Iris pigment epithelial cell (primary cell): ENCODE measurements at regions not wholly inside any gene's neighbourhood (a gene's known extent, or its start where the extent isn't known, plus 50 kb on each side); places are given as distances from the start of the nearest gene placed in this dataset.
"Not testable (repeated sequence)": the region's sequence is repeated elsewhere in the genome, so short reads cannot be mapped to it uniquely, and the experiment has no call there.

Source experiments
- DNase-seq: peaks from one replicate; pipeline ENCODE4 v3.0.0-alpha.2; 2011; ENCODE audit warnings: low read depth

DNA sequence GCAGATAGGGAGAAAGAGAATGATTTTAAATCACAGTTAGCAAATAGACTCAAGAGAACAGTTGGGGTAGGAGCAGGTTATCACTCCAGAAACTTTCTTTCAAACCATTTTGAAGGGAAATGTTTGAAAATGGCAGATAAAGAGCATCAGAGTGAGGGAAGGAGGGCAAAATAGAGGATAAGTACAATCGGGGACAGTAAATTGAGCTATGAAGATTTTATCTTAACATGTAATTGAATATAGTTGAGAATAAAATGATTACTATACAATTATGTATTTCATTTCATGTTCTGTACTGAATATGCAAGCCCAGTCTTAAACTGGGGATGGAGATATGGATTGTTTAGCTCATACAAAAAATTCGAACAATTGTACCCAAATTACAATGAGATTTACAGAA is 54.0 kb downstream of the MAP10 start:
- no peak for DNase-seq

DNA sequence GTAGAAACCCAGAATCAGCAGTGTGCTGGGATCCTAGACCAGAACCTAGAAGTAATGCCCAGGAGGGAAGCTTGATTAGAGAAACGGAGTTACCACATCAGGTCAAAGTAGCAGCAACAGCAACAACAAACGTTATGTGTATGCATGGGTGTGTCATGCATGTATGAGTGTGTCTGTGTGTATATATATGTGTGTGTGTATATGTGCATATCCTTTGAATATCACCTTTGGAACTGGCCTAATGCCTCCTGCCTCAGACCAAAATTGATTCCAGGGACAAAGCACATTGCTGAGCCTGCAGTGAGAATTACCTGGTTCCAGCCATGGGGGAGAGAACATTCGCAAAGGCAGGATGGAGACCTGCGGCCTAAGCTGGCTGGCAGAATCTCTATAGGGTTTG is 55.9 kb downstream of the MAP10 start:
- DNase-seq = no peak

DNA sequence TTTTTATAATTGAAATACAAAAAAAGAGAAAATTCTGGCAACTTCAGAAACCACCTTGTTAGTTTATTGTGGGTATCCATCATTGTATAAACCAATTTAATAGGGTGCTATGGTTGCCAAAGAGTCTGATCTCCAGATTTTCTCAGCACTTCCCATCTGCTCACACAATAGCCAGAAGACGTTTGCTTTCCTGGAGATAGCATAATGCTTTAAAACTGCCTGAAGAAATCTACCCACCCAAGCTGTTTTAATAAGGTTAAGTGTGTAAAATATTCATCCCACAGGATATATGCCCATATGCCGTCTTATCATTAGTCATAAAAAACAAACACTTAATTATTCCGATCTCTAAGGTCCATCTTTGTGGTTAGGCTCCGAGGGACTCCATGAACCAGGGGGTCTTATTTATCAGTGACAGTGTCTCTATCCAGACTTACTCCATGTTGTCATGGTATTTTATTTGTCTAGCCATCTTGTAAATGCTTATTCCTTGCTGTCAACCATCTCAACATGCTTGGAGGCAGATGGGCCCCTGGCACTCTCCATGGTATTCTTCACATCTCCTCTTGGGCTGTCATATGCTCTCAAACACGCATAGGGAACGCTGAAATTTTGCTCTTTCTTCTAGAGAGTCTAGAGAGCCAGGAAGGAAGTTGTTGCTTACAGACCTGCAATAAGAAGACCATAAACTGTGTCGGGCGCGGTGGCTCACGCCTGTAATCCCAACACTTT is 58.5 kb downstream of the MAP10 start:
- DNase-seq = no peak

DNA sequence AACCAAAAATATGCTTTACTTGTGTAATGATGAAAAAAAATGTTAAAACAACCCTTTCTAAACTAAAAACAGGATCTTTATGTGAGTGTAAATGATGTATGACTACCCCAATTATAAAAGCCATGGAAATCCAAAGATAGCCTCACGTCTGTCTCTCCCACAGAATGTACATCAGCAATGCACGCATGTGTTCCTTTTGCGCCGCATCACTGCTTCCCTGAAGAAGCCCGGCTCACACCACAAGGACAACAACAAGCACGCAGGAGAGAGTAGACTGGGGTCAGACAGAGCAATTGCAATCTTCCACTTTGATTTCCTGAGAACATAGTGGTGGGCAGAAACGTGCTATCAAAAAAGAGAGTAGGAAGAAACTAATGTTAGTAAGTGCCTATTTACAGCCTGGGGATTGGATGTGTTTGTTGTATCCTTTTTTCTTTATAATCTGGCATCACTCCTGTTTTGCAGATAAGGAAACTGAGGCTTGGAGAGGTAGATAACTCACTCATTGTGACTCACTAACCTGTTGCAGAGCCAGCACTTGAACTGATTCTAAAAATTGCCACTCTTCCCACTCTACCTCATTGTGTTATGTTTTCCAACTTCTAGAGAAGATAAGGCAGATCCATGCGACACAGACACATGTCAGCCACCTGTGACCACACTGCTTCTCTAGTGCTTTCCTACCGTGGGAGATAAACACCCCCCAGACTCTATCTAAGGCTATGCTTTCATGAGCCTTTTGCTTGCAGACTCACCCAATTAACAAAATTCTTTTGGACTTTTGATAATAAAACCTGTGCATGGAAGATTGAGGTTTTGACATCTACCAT is 60.1 kb downstream of the MAP10 start:
- no peak for DNase-seq

DNA sequence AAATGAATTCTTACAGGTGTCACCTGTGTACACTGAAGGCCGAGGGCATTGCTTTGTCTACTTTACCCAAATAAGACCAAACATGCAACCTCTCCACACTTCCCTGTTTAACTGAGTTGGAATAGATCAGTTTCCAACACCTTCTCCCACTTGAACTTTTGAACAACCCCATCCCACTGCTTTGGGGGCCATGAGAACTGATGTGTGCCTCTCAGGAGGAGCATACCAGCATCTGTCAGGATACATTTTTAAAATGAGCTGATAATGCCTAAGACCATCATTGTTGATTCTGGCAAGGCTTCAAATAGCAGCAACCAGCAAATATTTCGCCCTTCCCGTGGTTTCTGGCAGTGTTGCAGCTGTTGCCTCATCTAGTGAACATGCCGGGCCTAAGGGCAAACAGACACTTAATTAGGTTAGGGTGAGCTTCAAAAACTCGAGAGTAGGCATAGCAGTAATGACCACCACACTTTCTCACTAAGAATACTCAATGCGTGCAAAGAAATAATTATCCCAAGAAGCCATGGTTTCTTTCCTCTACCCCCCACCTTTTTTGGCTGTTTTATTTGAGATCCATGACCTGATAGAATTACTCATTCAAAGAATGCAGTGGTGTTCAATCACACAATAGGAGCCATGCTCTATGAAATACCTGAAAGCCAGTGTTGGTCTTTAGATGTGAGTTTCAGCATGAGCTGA is 63.7 kb downstream of the MAP10 start:
- DNase-seq = peak; percentile 95

DNA sequence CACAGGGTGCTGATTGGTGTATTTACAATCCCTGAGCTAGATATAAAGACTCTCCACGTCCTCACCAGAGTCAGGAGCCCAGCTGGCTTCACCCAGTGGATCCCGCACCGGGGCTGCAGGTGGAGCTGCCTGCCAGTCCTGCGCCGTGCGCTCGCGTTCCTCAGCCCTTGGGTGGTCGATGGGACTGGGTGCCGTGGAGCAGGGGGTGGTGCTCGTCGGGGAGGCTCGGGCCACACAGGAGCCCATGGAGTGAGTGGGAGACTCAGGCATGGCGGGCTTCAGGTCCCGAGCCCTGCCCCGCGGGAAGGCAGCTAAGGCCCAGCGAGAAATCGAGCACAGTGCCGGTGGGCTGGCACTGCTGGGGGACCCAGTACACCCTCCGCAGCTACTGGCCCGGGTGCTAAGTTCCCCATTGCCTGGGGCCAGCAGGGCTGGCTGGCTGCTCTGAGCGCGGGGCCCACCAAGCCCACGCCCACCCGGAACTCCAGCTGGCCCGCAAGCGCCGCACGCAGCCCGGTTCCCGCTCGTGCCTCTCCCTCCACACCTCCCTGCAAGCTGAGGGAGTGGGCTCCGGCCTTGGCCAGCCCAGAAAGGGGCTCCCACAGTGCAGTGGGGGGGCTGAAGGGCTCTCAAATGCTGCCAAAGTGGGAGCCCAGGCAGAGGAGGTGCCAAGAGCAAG is 66.2 kb downstream of the MAP10 start:
- DNase-seq = not testable (repeated sequence)

DNA sequence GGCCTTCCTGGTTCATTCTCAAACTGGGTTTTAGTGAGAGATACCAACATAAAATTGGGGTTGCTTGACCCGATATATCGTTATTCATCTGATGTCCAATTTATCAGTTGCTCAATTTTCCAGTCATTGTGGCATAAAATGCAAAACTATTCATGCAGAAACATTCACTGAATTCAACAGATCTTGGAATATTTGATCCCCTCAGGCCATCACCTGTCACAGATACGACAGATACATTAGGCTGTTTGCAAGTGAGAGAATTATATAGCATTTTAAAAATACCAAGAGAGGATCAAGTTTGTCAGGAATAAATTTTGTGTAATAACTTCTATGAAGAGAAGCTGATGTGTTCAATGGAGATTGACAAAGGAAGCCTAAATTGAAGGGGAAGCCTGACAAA is 67.1 kb downstream of the MAP10 start:
- DNase-seq = no peak

DNA sequence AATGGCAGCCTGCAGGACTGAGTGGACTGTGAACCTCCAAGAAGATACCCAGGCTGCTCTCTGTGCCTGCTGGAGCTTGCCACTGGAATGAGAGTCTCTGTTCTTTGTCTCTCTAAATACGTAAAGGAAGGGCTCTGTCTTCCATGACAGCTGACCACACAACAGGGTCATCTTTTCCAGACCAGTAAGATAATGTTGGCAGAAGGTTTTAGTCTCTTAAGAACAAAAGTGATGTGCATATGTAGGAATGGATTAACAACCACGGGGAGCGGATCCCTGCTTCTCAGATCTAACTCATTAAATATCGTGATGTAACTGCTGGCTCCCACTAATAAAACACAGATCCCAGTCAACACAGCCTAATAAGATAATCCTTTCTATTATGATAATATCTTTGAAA is 67.5 kb downstream of the MAP10 start:
- DNase-seq = no peak

DNA sequence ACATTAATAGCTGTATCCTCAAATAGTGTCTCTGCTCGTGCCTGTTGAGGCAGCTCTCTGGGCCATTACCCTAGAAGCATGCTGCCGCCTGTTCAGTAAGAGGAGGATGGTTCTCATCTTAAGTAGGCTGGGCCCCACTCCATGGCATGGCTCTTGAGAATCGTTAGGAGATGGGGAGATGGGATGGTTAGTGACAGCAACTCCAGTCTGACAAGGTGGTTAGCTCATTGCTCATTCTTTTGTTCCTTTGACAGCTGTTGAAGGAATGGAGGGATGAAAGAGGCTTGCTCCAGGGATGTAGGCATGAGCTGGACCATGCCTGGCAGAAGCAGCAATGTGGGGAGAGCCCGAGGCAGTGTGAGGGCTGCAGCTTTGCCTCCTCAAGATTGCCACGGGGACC is 68.2 kb downstream of the MAP10 start:
- DNase-seq = no peak

DNA sequence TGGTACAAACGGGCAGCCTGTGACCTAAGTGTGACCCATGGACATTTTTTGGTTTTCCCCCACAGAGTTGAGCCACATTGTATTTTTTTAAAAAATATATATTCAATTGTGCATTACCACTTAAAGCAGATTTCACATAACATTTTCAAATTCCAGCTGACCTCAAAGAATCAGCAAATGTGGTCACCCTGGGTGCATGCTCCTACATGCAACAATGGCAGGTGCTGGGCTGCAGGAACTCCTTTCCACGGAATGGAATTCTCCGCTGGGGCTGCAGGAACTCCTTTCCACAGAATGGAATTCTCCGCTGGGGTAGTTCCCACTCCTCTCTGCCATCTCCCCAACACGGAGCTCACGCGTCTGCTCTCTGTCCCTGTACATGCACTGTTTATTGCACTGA is 68.7 kb downstream of the MAP10 start:
- peak; percentile 11 for DNase-seq

DNA sequence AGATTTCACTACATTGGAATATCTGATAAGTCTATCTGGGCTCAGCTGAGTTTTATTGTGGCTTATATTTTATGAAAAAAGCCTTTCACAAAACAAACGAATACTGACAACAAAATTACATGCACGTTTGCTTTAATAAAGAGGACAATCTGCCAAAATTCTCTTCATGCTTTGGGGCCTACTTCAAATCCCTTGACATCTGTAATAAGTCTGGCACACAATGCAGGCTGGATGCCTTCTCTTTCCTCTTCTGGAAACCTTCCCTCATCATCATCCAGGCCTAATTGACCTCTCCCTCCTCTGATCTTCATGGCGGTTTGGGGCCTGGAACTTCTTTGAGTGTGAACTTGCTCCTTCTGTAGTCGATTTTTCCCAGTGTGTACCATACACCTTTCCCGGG is 70.3 kb downstream of the MAP10 start:
- DNase-seq = no peak

DNA sequence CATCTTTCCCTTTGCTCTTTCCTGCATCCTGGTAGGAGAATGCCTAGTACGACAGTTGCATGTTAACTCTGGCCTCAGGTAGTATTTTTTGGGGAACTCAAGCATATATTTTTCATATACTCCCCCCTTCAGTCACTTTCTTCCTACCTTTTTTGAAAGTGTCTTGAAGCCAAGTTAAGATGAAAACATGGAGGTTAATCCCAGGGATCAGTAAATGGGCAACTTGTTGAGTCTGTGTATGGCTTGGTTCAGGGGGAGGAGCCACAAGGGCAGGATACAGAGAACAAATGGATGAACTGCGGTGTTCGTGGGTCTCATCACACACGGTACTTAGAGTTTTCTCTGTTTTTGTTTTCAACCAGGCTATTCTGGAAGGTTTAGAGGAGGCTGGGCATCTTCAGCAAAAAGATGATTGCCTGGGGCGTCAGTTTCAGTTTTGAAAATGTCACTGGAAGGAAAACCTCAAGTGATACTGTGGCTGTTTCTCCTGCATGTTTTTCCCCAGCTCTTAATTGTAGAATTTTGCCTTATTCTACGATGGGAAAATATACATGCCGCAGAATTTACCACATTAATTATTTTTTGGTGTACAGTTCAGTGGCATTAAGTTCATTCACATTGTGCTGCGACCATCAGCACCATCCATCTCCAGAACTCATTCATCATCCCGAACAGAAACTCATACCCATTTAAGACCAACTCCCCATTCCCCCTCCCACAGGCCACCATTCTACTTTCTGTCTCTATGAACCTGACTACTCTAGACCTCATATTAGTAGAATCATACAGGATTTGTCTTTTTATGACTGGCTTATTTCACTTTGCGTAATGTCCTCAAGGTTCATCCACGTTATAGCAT is 71.5 kb downstream of the MAP10 start:
- DNase-seq = no peak

DNA sequence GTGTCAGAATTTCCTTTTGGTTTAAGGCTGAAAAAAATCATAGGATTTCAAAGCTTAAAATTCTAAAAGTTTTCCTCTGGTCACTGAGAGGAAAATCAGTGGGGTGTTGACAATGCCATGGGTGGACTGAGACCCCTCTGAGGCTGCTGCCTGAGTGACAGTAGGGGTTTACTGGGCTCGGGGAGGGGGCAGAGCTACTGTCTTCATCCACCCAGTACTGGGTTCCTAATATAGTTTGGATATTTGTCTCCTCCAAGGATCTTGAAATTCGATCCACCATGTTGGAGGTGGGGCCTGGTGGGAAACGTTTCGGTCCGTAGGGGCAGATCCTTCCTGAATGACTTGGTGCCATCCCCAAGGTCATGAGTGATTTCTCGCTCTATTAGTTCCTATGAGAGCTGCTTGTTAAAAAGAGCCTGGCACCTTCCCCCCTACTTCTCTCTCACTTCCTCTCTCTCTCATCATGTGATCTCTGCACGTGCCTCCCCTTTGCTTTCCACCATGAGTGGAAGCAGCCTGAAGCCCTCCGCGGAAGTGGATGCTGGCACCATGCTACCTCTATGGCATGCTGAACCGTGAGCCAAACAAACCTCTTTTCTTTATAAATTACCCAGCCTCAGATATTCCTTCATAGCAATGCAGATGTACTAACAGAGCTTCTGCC is 72.3 kb downstream of the MAP10 start:
- no peak for DNase-seq

DNA sequence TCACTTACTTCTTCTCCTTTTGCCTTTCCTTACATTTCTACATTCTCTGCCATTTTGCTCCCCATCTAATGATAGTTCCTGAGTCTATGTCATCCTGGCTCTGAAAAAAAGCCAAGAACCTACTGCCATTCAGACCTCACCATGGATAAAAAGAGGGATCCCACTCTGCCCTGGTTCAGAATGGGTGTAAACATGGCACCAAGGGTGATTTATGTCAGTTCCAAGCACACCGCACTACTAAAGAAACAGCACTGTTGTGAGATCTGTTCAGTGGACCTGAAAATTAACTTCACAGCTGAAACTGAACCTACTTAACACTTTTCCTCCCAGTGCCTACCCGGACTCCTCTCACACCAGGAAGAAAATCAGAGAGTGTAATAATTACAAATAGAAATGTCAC is 72.3 kb upstream of the NTPCR start:
- DNase-seq = no peak

DNA sequence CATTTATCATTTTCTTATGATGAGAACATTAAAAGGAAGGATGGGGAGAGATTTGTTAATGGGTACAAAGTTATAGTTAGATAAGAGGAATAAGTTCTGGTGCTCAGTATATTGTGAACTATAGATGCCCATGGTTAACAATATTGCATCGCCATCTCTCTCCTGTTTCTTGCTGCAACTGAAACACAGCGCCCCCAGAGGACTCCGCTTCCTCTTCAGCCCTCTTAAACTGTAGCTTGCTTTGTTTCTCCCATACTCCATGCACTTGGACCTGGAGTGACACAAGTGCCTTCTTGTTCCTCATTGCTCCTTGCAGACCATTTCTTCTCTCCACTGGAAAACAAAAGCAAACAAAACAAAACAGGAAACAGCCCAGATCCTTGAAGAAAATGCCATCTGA is 70.1 kb upstream of the NTPCR start:
- peak; percentile 55 for DNase-seq

DNA sequence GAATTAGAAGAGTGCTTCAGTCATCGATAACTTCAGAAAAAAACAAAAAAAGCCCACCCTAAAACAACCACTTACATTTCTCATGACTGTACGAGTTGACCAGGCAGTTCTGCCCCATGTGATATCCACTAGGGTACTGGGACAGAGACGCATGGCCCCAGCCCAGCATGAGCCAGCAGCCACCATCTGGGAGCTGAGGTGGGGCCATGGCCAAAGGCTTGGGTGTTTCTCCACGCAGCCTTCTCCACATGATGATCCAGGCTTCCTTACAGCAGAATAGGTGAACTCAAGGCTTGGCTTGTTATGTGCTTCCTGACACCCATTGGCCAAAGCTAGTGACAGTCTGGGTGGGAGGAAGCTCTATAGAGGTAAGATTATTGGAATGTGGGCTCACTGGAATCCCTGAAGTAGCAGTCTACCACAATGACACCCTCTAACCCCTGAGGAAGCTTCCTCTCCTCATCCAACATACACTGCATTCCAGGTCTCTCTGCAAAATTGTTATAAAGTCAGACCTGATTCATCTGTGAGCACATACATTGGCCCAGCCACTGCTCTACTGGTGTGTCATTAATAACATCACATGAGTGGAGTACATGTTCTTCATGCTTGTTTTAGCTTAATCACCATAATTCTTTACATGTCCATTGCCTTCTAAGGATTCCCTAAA is 66.3 kb upstream of the NTPCR start:
- DNase-seq = peak; percentile 65

DNA sequence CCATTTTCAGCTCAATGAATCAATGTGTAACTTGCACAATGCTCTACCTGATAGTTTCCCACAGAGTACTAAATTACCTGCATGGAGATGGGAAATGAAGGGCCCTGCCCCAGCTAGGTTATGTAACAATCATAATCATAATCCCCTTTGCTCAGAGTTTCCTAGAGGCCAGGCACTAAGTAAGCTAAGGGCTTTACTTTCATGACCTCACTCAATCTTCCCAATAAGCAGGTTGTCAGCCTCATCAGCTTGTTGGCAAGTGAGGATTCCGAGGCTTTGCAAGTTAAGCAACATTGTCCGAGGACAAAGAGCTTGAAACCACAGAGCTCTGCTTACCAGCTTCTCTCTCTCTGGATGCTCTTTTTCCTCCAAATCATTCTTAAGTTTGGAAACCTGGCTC is 64.1 kb upstream of the NTPCR start:
- DNase-seq = peak; percentile 74

DNA sequence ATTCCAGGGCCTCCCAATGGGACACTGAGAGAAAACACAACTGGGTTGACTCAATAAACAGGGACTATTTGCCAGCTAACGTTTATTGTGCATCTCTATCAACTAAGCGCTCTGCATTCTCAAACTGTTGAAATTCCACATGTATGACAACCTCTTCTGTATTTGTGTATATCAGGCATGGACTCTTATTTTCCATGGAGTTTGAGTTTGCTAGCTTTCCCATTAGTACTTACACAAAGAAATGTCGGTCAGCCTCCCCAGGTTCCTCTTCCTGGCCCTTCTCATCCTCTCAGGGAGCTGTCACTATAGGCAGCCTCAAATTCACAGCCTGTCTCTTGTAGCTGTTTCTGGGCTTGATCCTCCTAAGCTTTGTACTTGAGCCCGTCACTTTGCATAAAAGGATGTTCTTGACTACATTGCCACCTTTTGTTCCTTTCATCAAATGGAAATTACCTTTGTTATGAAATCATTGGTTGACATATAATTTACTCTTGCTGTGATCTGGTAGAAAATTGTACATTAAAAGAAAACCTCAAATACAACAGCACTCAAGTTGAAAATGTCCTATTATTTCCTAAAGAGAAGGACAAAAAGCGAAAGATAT is 60.0 kb upstream of the NTPCR start:
- DNase-seq = peak; percentile 6

DNA sequence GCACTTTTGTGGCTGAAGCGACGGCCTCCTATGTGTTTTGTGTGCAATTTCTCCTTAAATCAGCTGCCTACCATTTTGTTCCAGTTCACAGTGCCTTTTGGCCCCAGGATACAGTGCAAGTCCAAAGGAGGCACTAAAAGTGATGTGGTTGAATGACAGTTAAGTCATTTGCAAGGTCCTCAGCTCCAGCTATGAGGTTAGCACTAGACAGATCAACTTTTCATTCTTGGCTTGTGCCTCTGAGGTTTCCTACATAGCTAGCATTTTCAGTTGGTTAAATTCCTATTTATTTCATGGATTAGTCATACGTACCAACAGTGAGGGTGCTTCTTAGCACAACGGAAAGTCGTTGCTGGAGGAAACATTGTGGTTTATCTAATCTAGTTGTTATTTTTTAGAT is 59.3 kb upstream of the NTPCR start:
- peak; percentile 96 for DNase-seq
